Gastroesophageal sphincter (tissue), 4 donors: ENCODE measurements at regions not wholly inside any gene's neighbourhood (a gene's known extent, or its start where the extent isn't known, plus 50 kb on each side); places are given as distances from the start of the nearest gene placed in this dataset.

ENCODE experiments used
- ATAC-seq: fragments of 150-250 bp; one replicate; pipeline ENCODE4 v1.9.1; 2016; ENCODE audit warnings: mild to moderate bottlenecking, moderate library complexity
- H3K27ac ChIP-seq, 4 donors: fragments of 200-600 bp; sonication (generic) in 3 of 4; 1 replicate in 3 of 4; 2 replicates in 1 of 4; pipeline ENCODE4 v1.5.1; 2016 to 2019
- H3K27me3 ChIP-seq: fragments of 200-600 bp; sonication (generic); one replicate; pipeline ENCODE4 v1.5.1; 2019
- H3K36me3 ChIP-seq, 2 donors: fragments of 200-600 bp; sonication (generic); one replicate each; pipeline ENCODE4 v1.5.1; 2019; ENCODE audit warnings: control low read depth in 1 of 2
- H3K4me1 ChIP-seq, 3 donors: fragments of 200-600 bp; sonication (generic); 1 replicate in 2 of 3; 2 replicates in 1 of 3; pipeline ENCODE4 v1.5.1; 2016 to 2019; ENCODE audit warnings: control low read depth in 2 of 3
- H3K4me3 ChIP-seq, 2 donors: fragments of 200-600 bp; sonication (generic); one replicate each; pipeline ENCODE4 v1.5.1; 2019; ENCODE audit warnings: mild to moderate bottlenecking in 1 of 2, moderate library complexity in 1 of 2
- H3K9me3 ChIP-seq, 3 donors: fragments of 200-600 bp; sonication (generic); one replicate each; pipeline ENCODE4 v1.5.1; 2017 to 2019; ENCODE audit warnings: control low read depth in 2 of 3
- CTCF ChIP-seq, 4 experiments: fragments of 200-600 bp in 2 of 4; fragments of 450-650 bp in 2 of 4; sonication (generic) in 1 of 4; IDR thresholded peaks; one replicate each; pipeline ENCODE4 v1.5.1; 2017 to 2019; ENCODE audit warnings: antibody characterized with exemption in 4 of 4, mild to moderate bottlenecking in 2 of 4, moderate library complexity in 2 of 4
- EP300 ChIP-seq: sonication (generic); formaldehyde crosslinking; IDR thresholded peaks from one replicate; pipeline ENCODE4 v1.6.1; 2017; ENCODE audit warnings: antibody characterized with exemption, mild to moderate bottlenecking
- POLR2A ChIP-seq, 2 donors: fragments of 450-650 bp; IDR thresholded peaks; one replicate each; pipeline ENCODE4 v1.6.1; 2017; ENCODE audit warnings: antibody characterized with exemption in 2 of 2, mild to moderate bottlenecking in 2 of 2, moderate library complexity in 1 of 2
- POLR2AphosphoS5 ChIP-seq: sonication (generic); formaldehyde crosslinking; IDR thresholded peaks from one replicate; pipeline ENCODE4 v1.6.1; 2017; ENCODE audit warnings: antibody characterized with exemption
- WGBS, 2 donors: methylation state at CpG; one replicate each; pipeline ENCODE4 v1.1.5; 2018; ENCODE audit warnings: low coverage in 1 of 2; 5-methylcytosine and 5-hydroxymethylcytosine counted together

- H3K27me3 ChIP-seq = no peaks in the 10 kb centered on the region
- ATAC-seq = no peak
- H3K27ac ChIP-seq = no peak overlapping the region
- TF ChIP-seq POLR2A (IDR thresholded peaks at IDR 0.05) (no peak), EP300 (no peak), CTCF (IDR thresholded peaks at IDR 0.05) (no peak), POLR2AphosphoS5 (no peak)
- H3K9me3 ChIP-seq = no peaks in the 10 kb centered on the region
- H3K4me1 ChIP-seq = peaks cover 0 to 10% (median 0%) of the 10 kb centered on the region in 3 donors
- no peaks in the 10 kb centered on the region for H3K36me3 ChIP-seq
- H3K4me3 ChIP-seq = no peak overlapping the region
- WGBS, 2 donors = 45 to 46% methylated on average over 2 to 4 of the region's 4 CpGs
These were observed 90.1 kb upstream of the DAAM1 start for GRCh38 chr14:59098377-59098776.

- no peak for TF ChIP-seq CTCF (IDR thresholded peaks at IDR 0.05)
- no peak for TF ChIP-seq EP300
- no peak for TF ChIP-seq POLR2A (IDR thresholded peaks at IDR 0.05)
- no peak for TF ChIP-seq POLR2AphosphoS5
These were observed 88.3 kb upstream of the DAAM1 start for GRCh38 chr14:59100205-59100604.

DNA sequence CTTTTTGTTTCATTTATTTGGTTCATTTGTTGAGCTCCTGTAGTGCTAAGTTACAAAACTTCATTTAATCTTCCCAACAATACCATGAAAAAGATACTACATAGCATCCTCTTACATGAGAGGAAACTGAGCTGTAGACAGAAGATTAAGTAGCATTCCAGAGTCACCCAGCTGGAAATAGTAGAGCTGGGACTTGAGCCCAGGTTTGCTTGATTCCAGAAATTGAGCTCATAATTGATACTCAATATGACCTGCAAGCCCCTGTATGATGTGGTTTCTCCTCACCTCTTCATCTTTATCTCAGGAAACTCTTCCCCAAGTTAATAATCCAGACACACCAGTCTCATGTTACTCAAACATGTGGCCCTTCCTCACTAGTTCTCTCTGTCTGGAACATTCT, 87.0 kb upstream of the DAAM1 start:
- Histone ChIP-seq H3K4me1 (peaks cover 0 to under 1% (median 0%) of the 10 kb centered on the region in 3 donors), H3K27me3 (no peaks in the 10 kb centered on the region), H3K36me3 (no peaks in the 10 kb centered on the region), H3K9me3 (no peaks in the 10 kb centered on the region), H3K27ac (no peak overlapping the region), H3K4me3 (no peak overlapping the region)
- TF ChIP-seq CTCF (IDR thresholded peaks at IDR 0.05) = no peak
- TF ChIP-seq POLR2A (IDR thresholded peaks at IDR 0.05) = no peak
- no peak for TF ChIP-seq EP300
- TF ChIP-seq POLR2AphosphoS5 = no peak
- ATAC-seq = no peak

More at GRCh38 chr14:59100205-59100604, 88.3 kb upstream of the DAAM1 start:
- Histone ChIP-seq H3K27ac (no peak overlapping the region), H3K27me3 (no peaks in the 10 kb centered on the region), H3K9me3 (no peaks in the 10 kb centered on the region), H3K4me3 (no peak overlapping the region), H3K4me1 (peaks cover 0 to 10% (median 0%) of the 10 kb centered on the region in 3 donors), H3K36me3 (no peaks in the 10 kb centered on the region)
- no peak for ATAC-seq
- 80 to 96% methylated on average over 3 to 4 of the region's 4 CpGs for WGBS, 2 donors

DNA sequence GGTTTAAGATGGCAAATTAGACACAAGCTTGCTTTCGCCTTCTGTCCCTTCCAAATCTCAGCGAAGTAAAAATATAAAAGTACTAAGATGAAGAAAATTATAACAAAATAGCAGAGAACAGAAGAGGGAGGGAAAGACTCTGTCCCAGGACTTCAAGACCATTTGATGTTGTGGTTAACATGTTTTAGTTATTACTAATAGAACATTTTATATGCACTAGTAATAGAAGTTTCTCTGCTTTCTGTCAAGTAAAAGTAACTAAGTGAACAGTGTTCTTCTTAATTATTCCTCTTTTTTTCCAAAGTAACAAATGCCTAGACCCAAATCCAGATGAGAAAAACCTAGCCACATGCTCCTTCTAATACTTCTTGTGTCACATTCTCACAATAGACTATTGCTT, 85.1 kb upstream of the DAAM1 start:
- no peak for ATAC-seq
- Histone ChIP-seq H3K9me3 (no peaks in the 10 kb centered on the region), H3K4me3 (no peak overlapping the region), H3K27ac (no peak overlapping the region), H3K4me1 (no peaks in the 10 kb centered on the region), H3K36me3 (no peaks in the 10 kb centered on the region), H3K27me3 (no peaks in the 10 kb centered on the region)
- 78 to 92% methylated on average over 2 of the region's 2 CpGs for WGBS, 2 donors
- TF ChIP-seq POLR2A (IDR thresholded peaks at IDR 0.05) = no peak
- TF ChIP-seq CTCF (IDR thresholded peaks at IDR 0.05) = no peak
- no peak for TF ChIP-seq EP300
- no peak for TF ChIP-seq POLR2AphosphoS5

DNA sequence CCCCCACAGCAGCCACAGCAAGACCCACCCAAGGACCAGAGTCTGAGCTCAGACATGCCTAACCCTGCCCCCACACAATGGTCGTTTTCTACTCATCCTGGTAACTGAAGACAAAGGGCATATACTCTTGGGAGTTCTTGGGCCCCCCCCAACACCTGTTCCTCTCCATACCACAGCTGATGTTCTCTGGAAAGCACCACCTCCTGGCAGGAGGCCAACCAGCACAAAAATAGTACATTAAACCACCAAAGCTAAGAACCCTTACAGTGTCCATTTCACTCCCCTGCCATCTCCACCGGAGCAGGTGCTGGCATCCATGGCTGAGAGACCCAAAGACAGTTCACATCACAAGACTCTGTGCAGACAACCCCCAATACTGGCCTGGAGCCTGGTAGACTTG, 80.6 kb upstream of the DAAM1 start:
- ATAC-seq = no peak
- Histone ChIP-seq H3K4me1 (no peaks in the 10 kb centered on the region), H3K9me3 (no peaks in the 10 kb centered on the region), H3K27ac (no peak overlapping the region), H3K4me3 (no peak overlapping the region), H3K27me3 (no peaks in the 10 kb centered on the region), H3K36me3 (no peaks in the 10 kb centered on the region)
- WGBS, 2 donors = 71 to 86% methylated on average over 1 of the region's 2 CpGs
- TF ChIP-seq CTCF (IDR thresholded peaks at IDR 0.05) = no peak
- no peak for TF ChIP-seq POLR2AphosphoS5
- TF ChIP-seq EP300 = no peak
- TF ChIP-seq POLR2A (IDR thresholded peaks at IDR 0.05) = no peak
